Endothelial cell of umbilical vein (primary cell): ENCODE measurements at regions not wholly inside any gene's neighbourhood (a gene's known extent, or its start where the extent isn't known, plus 50 kb on each side); places are given as distances from the start of the nearest gene placed in this dataset.

ENCODE experiments used
- BruUV-seq: library from RNA; stranded (reverse); fragments of 400-500 nt; replicated peaks from 2 replicates; lab custom pipeline; 2021; lab: Mats Ljungman, UMichigan
- CTCF ChIA-PET: fragments of 300-600, 350-600 bp; sonication (Branson Sonifier 250); formaldehyde crosslinking; loops from one replicate; lab custom pipeline; 2021; ENCODE audit warnings: antibody characterized with exemption, inconsistent platforms; lab: Charles Lee
- POLR2A ChIA-PET: fragments of 300-600, 350-600 bp; sonication (Branson Sonifier 250); formaldehyde crosslinking; loops from one replicate; lab custom pipeline; 2021; ENCODE audit warnings: antibody characterized with exemption, inconsistent platforms; lab: Charles Lee
- DNase-seq: peaks from one replicate; pipeline ENCODE4 v3.0.0-alpha.2; 2011; ENCODE audit warnings: low read depth, low spot score
- FAIRE-seq: peaks from 2 replicates; lab custom pipeline; 2011; peaks lifted over from hg19 to GRCh38; lab: Jason Lieb, UNC
- H2AFZ ChIP-seq: 2 replicates; pipeline ENCODE4 v1.6.0; 2012; ENCODE audit warnings: low read depth, low read length, control low read depth, inconsistent platforms
- H3K27ac ChIP-seq: 2 replicates; pipeline ENCODE4 v1.5.1; 2011; ENCODE audit warnings: low read depth, mild to moderate bottlenecking, control low read depth, low read length, moderate library complexity; ENCODE audit not compliant: insufficient read depth
- H3K27me3 ChIP-seq, 2 experiments: 2 replicates each; pipeline versions ENCODE4 v1.6.0 to v1.6.1; 2011; ENCODE audit warnings: low read length in 2 of 2, mixed read lengths in 1 of 2; ENCODE audit not compliant: control insufficient read depth in 2 of 2, insufficient read depth in 2 of 2
- H3K36me3 ChIP-seq, 2 experiments: 2 replicates in 1 of 2; 3 replicates in 1 of 2; pipeline ENCODE4 v1.5.1; 2011; ENCODE audit warnings: low read length in 2 of 2, mild to moderate bottlenecking in 1 of 2, moderate library complexity in 1 of 2; ENCODE audit not compliant: control insufficient read depth in 2 of 2, insufficient read depth in 2 of 2; ENCODE audit errors: extremely low read depth in 1 of 2
- H3K4me1 ChIP-seq: 3 replicates; pipeline ENCODE4 v1.5.1; 2011; ENCODE audit warnings: mild to moderate bottlenecking, low read length; ENCODE audit not compliant: control insufficient read depth, insufficient read depth; ENCODE audit errors: extremely low read depth
- H3K4me2 ChIP-seq: 2 replicates; pipeline ENCODE4 v1.6.1; 2011; ENCODE audit warnings: low read length, control low read depth, mixed read lengths; ENCODE audit not compliant: insufficient read depth
- H3K4me3 ChIP-seq, 3 experiments: fragments of 200-600 bp in 1 of 3; sonication (generic), shearing (Covaris generic) in 1 of 3; replicated peaks in 1 of 3; 2 replicates each; pipeline ENCODE4 v1.5.1; 2011 to 2016; ENCODE audit warnings: control low read depth in 3 of 3, low read length in 3 of 3, mild to moderate bottlenecking in 2 of 3, inconsistent platforms in 1 of 3, low read depth in 1 of 3, moderate library complexity in 1 of 3; ENCODE audit not compliant: insufficient read depth in 1 of 3
- H3K79me2 ChIP-seq: 2 replicates; pipeline ENCODE4 v1.6.0; 2012; ENCODE audit warnings: low read length, inconsistent platforms; ENCODE audit not compliant: control insufficient read depth, insufficient read depth
- H3K9ac ChIP-seq: replicated peaks from 2 replicates; pipeline ENCODE3; 2011; ENCODE audit warnings: low read length, control low read depth; ENCODE audit not compliant: insufficient read depth; ENCODE audit errors: extremely low read depth
- H3K9me1 ChIP-seq: replicated peaks from 3 replicates; pipeline ENCODE4 v1.6.0; 2011; ENCODE audit warnings: mild to moderate bottlenecking, low read length; ENCODE audit not compliant: control insufficient read depth, insufficient read depth; ENCODE audit errors: extremely low read depth
- H3K9me3 ChIP-seq: replicated peaks from 2 replicates; pipeline ENCODE4 v1.5.1; 2012; ENCODE audit warnings: low read length, inconsistent platforms; ENCODE audit not compliant: control insufficient read depth, insufficient read depth
- H4K20me1 ChIP-seq: replicated peaks from 2 replicates; pipeline ENCODE3; 2011; ENCODE audit warnings: mild to moderate bottlenecking, low read length; ENCODE audit not compliant: control insufficient read depth, insufficient read depth; ENCODE audit errors: extremely low read depth
- EZH2 ChIP-seq: IDR thresholded peaks from 2 replicates; pipeline ENCODE4 v1.6.1; 2012; ENCODE audit warnings: borderline replicate concordance, low read depth, mild to moderate bottlenecking, moderate library complexity, low read length, inconsistent platforms; ENCODE audit not compliant: severe bottlenecking
- JUN ChIP-seq: IDR thresholded peaks from 2 replicates; pipeline ENCODE4 v1.6.1; 2011; ENCODE audit warnings: borderline replicate concordance, low read depth; ENCODE audit not compliant: insufficient read length, insufficient read depth
- MYC ChIP-seq: IDR thresholded peaks from one replicate; pipeline ENCODE4 v1.6.1; 2011; ENCODE audit warnings: mild to moderate bottlenecking, low read depth, low read length
- POLR2A ChIP-seq: IDR thresholded peaks from 2 replicates; pipeline ENCODE4 v1.6.1; 2012; ENCODE audit warnings: low read depth, mild to moderate bottlenecking, control low read depth, low read length
- POLR2AphosphoS5 ChIP-seq: IDR thresholded peaks from 2 replicates; pipeline ENCODE4 v1.6.1; 2012; ENCODE audit warnings: low read depth, mild to moderate bottlenecking, control low read depth, low read length, moderate library complexity; ENCODE audit not compliant: insufficient read depth
- dilution Hi-C: fragments of 300-500 bp; cut with MboI; formaldehyde crosslinking; loops from one replicate; pipeline ENCODE4 v1.15.0; 2019; ENCODE audit warnings: low sequenced_read_pairs; ENCODE audit not compliant: extremely low pct_ligation_motif_present
- intact Hi-C: fragments of 100-400 bp; cut with micrococcal nuclease; formaldehyde crosslinking; loops from one replicate; pipeline ENCODE4 v1.10.0; 2022
- TF ChIP-seq, protein P1 (sequence below), 2 donors: IDR thresholded peaks; 1 replicate in 1 of 2; 2 replicates in 1 of 2; pipeline ENCODE4 v1.5.1; 2011; ENCODE audit warnings: low read length in 2 of 2, mild to moderate bottlenecking in 2 of 2, moderate library complexity in 2 of 2, control low read depth in 1 of 2, inconsistent platforms in 1 of 2, low read depth in 1 of 2; ENCODE audit not compliant: insufficient read depth in 1 of 2; ENCODE audit errors: extremely low read depth in 1 of 2

DNA sequence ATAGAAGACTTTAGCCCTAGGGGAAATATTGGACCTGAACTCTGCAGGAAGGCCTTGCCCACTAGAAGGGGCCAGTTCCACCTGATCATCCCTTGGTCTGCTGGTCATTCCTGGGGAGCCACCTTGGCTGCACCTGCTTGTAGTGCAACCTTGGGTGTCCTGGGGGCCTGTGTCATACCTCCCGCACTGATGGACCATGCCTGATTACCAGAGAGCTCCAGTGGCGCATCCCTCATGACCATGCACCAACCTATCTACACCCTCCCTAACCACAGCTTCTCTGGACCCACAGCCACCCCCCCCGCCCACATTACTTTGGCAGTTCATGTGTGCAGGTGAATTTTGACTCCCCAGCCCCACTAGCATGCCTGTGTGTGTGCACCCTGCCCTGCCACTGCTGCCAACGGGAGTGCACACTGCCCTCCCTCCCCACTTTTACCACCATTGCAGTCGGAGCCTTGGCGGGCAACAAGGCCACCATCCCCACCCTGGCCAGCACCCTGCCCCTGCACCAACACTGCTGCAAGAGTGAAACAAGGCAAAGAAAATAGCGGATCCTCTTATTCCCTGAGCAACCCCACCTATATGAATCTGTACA lies 208.1 kb downstream of the FAM47B start:
- no peak for FAIRE-seq

DNA sequence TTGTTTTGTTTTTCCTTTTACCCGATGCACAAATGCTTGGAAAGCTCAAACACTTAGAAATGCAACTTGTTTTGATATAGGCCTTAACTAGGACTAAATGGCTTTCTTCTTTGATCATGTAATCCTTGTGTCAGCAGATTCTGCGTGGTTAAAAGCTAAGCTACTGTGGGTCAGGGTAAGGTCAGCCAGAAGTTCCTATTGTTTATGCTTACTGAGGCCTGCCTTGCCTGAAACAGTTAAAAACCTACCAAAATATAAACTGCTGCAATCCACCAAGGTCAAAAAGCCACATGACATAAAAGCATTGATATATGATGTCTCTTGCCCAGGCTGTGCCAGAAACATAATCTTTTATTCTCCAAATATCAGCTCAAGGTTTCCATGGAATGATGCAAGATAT lies 223.4 kb downstream of the FAM47B start:
- Histone ChIP-seq H3K4me2 (no peak overlapping the region), H3K9ac (no peak overlapping the region), H3K4me1 (no peaks in the 10 kb centered on the region), H3K79me2 (no peaks in the 10 kb centered on the region), H3K9me1 (no peaks in the 10 kb centered on the region), H3K27ac (no peak overlapping the region), H2AFZ (no peak overlapping the region), H3K9me3 (no peaks in the 10 kb centered on the region), H3K4me3 (no peak overlapping the region), H3K36me3 (no peaks in the 10 kb centered on the region), H4K20me1 (no peaks in the 10 kb centered on the region), H3K27me3 (no peaks in the 10 kb centered on the region)
- TF ChIP-seq POLR2AphosphoS5 (no peak), EZH2 (no peak), POLR2A (no peak), MYC (no peak), JUN (no peak)
- dilution Hi-C loops (no loop called here), intact Hi-C loops (no loop called here)
- FAIRE-seq = peak; percentile 26
- DNase-seq = peak; percentile 0
- ChIA-PET CTCF (no interaction called here), POLR2A (no interaction called here)
- BruUV-seq = no TSS peak

More for the DNA sequence above, 208.1 kb downstream of the FAM47B start:
- H3K9me1 ChIP-seq = no peaks in the 10 kb centered on the region
- H2AFZ ChIP-seq = no peak overlapping the region
- H3K36me3 ChIP-seq = no peaks in the 10 kb centered on the region
- H4K20me1 ChIP-seq = no peaks in the 10 kb centered on the region
- no peaks in the 10 kb centered on the region for H3K4me1 ChIP-seq
- intact Hi-C loops (no loop called here), dilution Hi-C loops (no loop called here)
- H3K27me3 ChIP-seq = no peaks in the 10 kb centered on the region
- no peak for DNase-seq
- CTCF ChIA-PET = no interaction called here
- POLR2A ChIA-PET = no interaction called here
- no peak overlapping the region for H3K4me2 ChIP-seq
- no peak overlapping the region for H3K9ac ChIP-seq
- no peak overlapping the region for H3K4me3 ChIP-seq
- H3K27ac ChIP-seq = no peak overlapping the region
- no TSS peak for BruUV-seq
- no peaks in the 10 kb centered on the region for H3K9me3 ChIP-seq
- no peak for TF ChIP-seq EZH2
- no peak for TF ChIP-seq POLR2AphosphoS5
- no peak for TF ChIP-seq POLR2A
- TF ChIP-seq, protein P1, sequence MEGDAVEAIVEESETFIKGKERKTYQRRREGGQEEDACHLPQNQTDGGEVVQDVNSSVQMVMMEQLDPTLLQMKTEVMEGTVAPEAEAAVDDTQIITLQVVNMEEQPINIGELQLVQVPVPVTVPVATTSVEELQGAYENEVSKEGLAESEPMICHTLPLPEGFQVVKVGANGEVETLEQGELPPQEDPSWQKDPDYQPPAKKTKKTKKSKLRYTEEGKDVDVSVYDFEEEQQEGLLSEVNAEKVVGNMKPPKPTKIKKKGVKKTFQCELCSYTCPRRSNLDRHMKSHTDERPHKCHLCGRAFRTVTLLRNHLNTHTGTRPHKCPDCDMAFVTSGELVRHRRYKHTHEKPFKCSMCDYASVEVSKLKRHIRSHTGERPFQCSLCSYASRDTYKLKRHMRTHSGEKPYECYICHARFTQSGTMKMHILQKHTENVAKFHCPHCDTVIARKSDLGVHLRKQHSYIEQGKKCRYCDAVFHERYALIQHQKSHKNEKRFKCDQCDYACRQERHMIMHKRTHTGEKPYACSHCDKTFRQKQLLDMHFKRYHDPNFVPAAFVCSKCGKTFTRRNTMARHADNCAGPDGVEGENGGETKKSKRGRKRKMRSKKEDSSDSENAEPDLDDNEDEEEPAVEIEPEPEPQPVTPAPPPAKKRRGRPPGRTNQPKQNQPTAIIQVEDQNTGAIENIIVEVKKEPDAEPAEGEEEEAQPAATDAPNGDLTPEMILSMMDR (IDR thresholded peaks at IDR 0.05; ENCODE audit: extremely low read depth in 1 of 2, insufficient read depth in 1 of 2, low read depth in 1 of 2, low read length in 2 of 2) = no peak
- TF ChIP-seq JUN = no peak
- no peaks in the 10 kb centered on the region for H3K79me2 ChIP-seq
